SKM-1 (cell line): ENCODE measurements at regions not wholly inside any gene's neighbourhood (a gene's known extent, or its start where the extent isn't known, plus 50 kb on each side); places are given as distances from the start of the nearest gene placed in this dataset.
"Not testable (repeated sequence)": the region's sequence is repeated elsewhere in the genome, so short reads cannot be mapped to it uniquely, and the experiment has no call there.

Source experiments
- DNase-seq: peaks from one replicate; lab custom pipeline; 2025; ENCODE audit not compliant: unreplicated experiment; lab: John Stamatoyannopoulos, UW

- no peak for DNase-seq
Measured at GRCh38 chr5:125961150-125961549, 462.1 kb upstream of the GRAMD2B start.

GRCh38 chr5:125965577-125965976 lies 457.6 kb upstream of the GRAMD2B start:
- no peak for DNase-seq

GRCh38 chr5:125967576-125967975 lies 455.6 kb upstream of the GRAMD2B start:
- DNase-seq: no peak

GRCh38 chr5:125969011-125969813 lies 454.0 kb upstream of the GRAMD2B start:
- no peak for DNase-seq

- DNase-seq: no peak
Measured at GRCh38 chr5:125969814-125970171, 453.4 kb upstream of the GRAMD2B start.

- no peak for DNase-seq
Measured at GRCh38 chr5:125970631-125971307, 452.4 kb upstream of the GRAMD2B start.

- DNase-seq: no peak
Measured at GRCh38 chr5:125972706-125973105, 450.5 kb upstream of the GRAMD2B start.

- DNase-seq: no peak
Measured at GRCh38 chr5:125974679-125975078, 448.5 kb upstream of the GRAMD2B start.

- DNase-seq: no peak
Measured at GRCh38 chr5:125976421-125977000, 446.7 kb upstream of the GRAMD2B start.

GRCh38 chr5:125978015-125978414 lies 445.2 kb upstream of the GRAMD2B start:
- no peak for DNase-seq

GRCh38 chr5:125979636-125980035 lies 443.6 kb upstream of the GRAMD2B start:
- no peak for DNase-seq

- no peak for DNase-seq
Measured at GRCh38 chr5:125981016-125981415, 442.2 kb upstream of the GRAMD2B start.

- no peak for DNase-seq
Measured at GRCh38 chr5:125987677-125988255, 435.4 kb upstream of the GRAMD2B start.

- DNase-seq: no peak
Measured at GRCh38 chr5:125992050-125992449, 431.2 kb upstream of the GRAMD2B start.

GRCh38 chr5:125999271-126000030 lies 423.8 kb upstream of the GRAMD2B start:
- DNase-seq: not testable (repeated sequence)

GRCh38 chr5:126000507-126000906 lies 422.7 kb upstream of the GRAMD2B start:
- DNase-seq: no peak

- no peak for DNase-seq
Measured at GRCh38 chr5:126002222-126002897, 420.8 kb upstream of the GRAMD2B start.

GRCh38 chr5:126003309-126003708 lies 419.9 kb upstream of the GRAMD2B start:
- no peak for DNase-seq

GRCh38 chr5:126004636-126005035 lies 418.6 kb upstream of the GRAMD2B start:
- no peak for DNase-seq

- DNase-seq: no peak
Measured at GRCh38 chr5:126007841-126008240, 415.4 kb upstream of the GRAMD2B start.

GRCh38 chr5:126009566-126009965 lies 413.6 kb upstream of the GRAMD2B start:
- no peak for DNase-seq
